Transverse colon (tissue), 4 donors: ENCODE measurements at regions not wholly inside any gene's neighbourhood (a gene's known extent, or its start where the extent isn't known, plus 50 kb on each side); places are given as distances from the start of the nearest gene placed in this dataset.

ENCODE experiments used
- DNase-seq: peaks from one replicate; pipeline ENCODE4 v3.0.0-alpha.2; 2019
- H3K27ac ChIP-seq, 4 donors: fragments of 200-600 bp; sonication (generic); 2 replicates each; pipeline ENCODE4 v1.5.1; 2016 to 2018; ENCODE audit warnings: inconsistent platforms in 4 of 4
- H3K27me3 ChIP-seq: fragments of 200-600 bp; sonication (generic); 2 replicates; pipeline ENCODE4 v1.5.1; 2017; ENCODE audit warnings: inconsistent platforms
- H3K36me3 ChIP-seq, 4 donors: fragments of 200-600 bp; sonication (generic); 2 replicates each; pipeline ENCODE4 v1.5.1; 2017 to 2019; ENCODE audit warnings: inconsistent platforms in 4 of 4
- H3K4me1 ChIP-seq, 4 donors: fragments of 200-600 bp; sonication (generic); 2 replicates each; pipeline ENCODE4 v1.5.1; 2017 to 2020; ENCODE audit warnings: inconsistent platforms in 4 of 4
- H3K4me3 ChIP-seq, 4 donors: fragments of 200-600 bp; sonication (generic); 1 replicate in 1 of 4; 2 replicates in 3 of 4; pipeline versions ENCODE4 v1.5.1 to v1.6.1; 2017 to 2019; ENCODE audit warnings: inconsistent platforms in 4 of 4
- H3K9me3 ChIP-seq, 2 donors: fragments of 200-600 bp; sonication (generic); 2 replicates each; pipeline ENCODE4 v1.5.1; 2017 to 2019; ENCODE audit warnings: inconsistent platforms in 2 of 2
- EP300 ChIP-seq: sonication (generic); formaldehyde crosslinking; IDR thresholded peaks from one replicate; pipeline ENCODE4 v1.6.1; 2017; ENCODE audit warnings: antibody characterized with exemption, low read depth
- POLR2A ChIP-seq: fragments of 450-650 bp; IDR thresholded peaks from one replicate; pipeline ENCODE4 v1.6.1; 2016; ENCODE audit warnings: antibody characterized with exemption, mild to moderate bottlenecking, moderate library complexity
- POLR2AphosphoS5 ChIP-seq, 3 donors: sonication (generic); formaldehyde crosslinking; IDR thresholded peaks; one replicate each; pipeline ENCODE4 v1.6.1; 2016; ENCODE audit warnings: antibody characterized with exemption in 3 of 3
- WGBS, 2 donors: methylation state at CpG; one replicate each; pipeline ENCODE4 v1.1.5; 2018; ENCODE audit warnings: low coverage in 1 of 2; 5-methylcytosine and 5-hydroxymethylcytosine counted together
- in situ Hi-C, 4 donors: fragments of 200-750 bp; cut with MboI; loops; one replicate each; pipeline versions ENCODE4 v1.15.0 to v1.15.1; 2017; ENCODE audit warnings: low sequenced_read_pairs in 3 of 4, low pct_ligation_motif_present in 1 of 4, low pct_unique_long_range_greater_than_20kb in 1 of 4
- intact Hi-C: fragments of 100-400 bp; cut with DNase I; formaldehyde crosslinking; loops from one replicate; pipeline ENCODE4 v1.15.1; 2023; ENCODE audit warnings: low total_unique reads
- small RNA-seq, 4 donors: library from RNA; depleted of rRNA; stranded (forward); fragments of <200 nt; gene quantifications; one replicate each; pipeline ENCODE3, GENCODE V24; 2016
- TF ChIP-seq, protein P1 (sequence below), 5 experiments: fragments of 200-600 bp in 3 of 5; fragments of 450-650 bp in 2 of 5; sonication (generic) in 3 of 5; IDR thresholded peaks; 1 replicate in 2 of 5; 2 replicates in 3 of 5; pipeline ENCODE4 v1.5.1; 2016 to 2017; ENCODE audit warnings: antibody characterized with exemption in 5 of 5, inconsistent platforms in 3 of 5, mild to moderate bottlenecking in 2 of 5, moderate library complexity in 1 of 5

DNA sequence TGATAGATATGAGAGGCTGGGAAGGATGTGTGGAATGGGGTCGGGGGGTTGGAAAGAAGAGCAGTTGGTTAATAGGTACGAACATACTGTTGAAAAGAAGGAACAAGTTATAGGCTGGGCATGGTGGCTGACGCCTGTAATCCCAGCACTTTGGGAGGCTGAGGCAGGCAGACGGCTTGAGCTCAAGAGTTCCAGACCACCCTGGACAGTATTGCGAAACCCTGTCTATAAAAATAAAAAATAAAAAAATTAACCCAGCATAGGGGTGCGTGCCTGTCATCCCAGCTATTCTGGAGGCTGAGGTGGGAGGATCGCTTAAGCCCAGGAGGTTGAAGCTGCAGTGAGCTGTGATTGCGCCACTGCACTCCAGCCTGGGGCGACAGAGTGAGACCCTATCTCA lies 58.5 kb upstream of the NHSL2 start:
- Histone ChIP-seq H3K36me3 (no peaks in the 10 kb centered on the region), H3K4me1 (no peaks in the 10 kb centered on the region), H3K4me3 (no peak overlapping the region), H3K9me3 (no peaks in the 10 kb centered on the region), H3K27me3 (no peaks in the 10 kb centered on the region), H3K27ac (no peak overlapping the region)
- TF ChIP-seq EP300: no peak
- TF ChIP-seq POLR2A: no peak
- TF ChIP-seq, protein P1, sequence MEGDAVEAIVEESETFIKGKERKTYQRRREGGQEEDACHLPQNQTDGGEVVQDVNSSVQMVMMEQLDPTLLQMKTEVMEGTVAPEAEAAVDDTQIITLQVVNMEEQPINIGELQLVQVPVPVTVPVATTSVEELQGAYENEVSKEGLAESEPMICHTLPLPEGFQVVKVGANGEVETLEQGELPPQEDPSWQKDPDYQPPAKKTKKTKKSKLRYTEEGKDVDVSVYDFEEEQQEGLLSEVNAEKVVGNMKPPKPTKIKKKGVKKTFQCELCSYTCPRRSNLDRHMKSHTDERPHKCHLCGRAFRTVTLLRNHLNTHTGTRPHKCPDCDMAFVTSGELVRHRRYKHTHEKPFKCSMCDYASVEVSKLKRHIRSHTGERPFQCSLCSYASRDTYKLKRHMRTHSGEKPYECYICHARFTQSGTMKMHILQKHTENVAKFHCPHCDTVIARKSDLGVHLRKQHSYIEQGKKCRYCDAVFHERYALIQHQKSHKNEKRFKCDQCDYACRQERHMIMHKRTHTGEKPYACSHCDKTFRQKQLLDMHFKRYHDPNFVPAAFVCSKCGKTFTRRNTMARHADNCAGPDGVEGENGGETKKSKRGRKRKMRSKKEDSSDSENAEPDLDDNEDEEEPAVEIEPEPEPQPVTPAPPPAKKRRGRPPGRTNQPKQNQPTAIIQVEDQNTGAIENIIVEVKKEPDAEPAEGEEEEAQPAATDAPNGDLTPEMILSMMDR (IDR thresholded peaks at IDR 0.05): no peak
- no peak for TF ChIP-seq POLR2AphosphoS5 (IDR thresholded peaks at IDR 0.05)
- 69 to 83% methylated on average over 2 to 9 of the region's 9 CpGs for WGBS, 2 donors
- intact Hi-C loops: no loop called here
- DNase-seq: no peak
- in situ Hi-C loops: no loop called here

DNA sequence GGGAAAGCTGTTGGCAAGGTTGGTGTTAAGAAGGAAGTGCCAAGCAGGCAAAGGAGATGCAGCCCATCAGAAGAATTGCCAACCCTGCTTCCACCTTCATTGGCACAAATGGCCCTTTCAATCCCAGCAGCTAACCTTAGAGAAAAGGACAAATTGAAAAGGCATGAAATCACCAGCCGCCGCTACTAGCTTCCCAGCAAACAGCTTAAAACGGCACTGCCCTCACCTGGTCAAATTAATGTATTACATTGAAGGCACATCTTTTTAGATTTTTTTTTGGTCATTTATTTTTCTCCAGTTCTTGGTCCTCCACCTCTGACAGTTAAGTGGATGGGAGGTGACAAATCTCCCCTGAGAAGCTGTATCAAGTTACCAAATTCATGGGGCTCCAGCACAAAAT lies 51.0 kb upstream of the NHSL2 start:
- no peak overlapping the region for H3K4me3 ChIP-seq
- in situ Hi-C loops (no loop called here), intact Hi-C loops (no loop called here)
- H3K36me3 ChIP-seq: no peaks in the 10 kb centered on the region
- H3K27ac ChIP-seq: no peak overlapping the region
- 0 to 8% methylated on average over 3 of the region's 3 CpGs for WGBS, 2 donors
- H3K27me3 ChIP-seq: no peaks in the 10 kb centered on the region
- no peak for TF ChIP-seq POLR2A
- TF ChIP-seq POLR2AphosphoS5 (IDR thresholded peaks at IDR 0.05): no peak
- no peak for TF ChIP-seq EP300
- TF ChIP-seq, protein P1 (IDR thresholded peaks at IDR 0.05): peak in 3 of 5 experiments; percentile 42 to 58 (median 44)
- no peaks in the 10 kb centered on the region for H3K9me3 ChIP-seq
- no peak for DNase-seq
- no peaks in the 10 kb centered on the region for H3K4me1 ChIP-seq

Small RNA genes lying in the stretch of these regions (small RNA-seq; reads per million reads assigned to genes)
- 0 reads per million in 4 donors for gene BX276092.3
